ENCODE measurements at regions not wholly inside any gene's neighbourhood (a gene's known extent, or its start where the extent isn't known, plus 50 kb on each side); places are given as distances from the start of the nearest gene placed in this dataset.

DNA sequence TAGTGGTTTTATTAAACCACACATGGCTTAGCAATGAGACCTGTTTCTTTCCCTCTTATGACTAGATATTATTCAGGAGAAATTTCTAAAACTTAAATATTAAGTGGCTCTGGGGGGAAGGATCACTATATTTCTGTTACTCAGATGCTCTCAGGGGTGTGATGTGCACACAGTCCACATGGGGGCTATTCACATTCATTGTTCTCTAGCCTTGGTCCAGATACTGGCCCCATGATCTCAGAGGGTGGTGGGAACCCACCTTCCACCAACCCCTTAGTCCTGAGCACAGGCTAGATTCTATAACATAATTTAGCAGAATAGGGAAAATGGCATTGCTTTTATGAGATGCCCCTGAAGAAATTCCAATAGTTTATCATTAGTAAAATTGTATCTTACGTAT is 149.0 kb upstream of the ST8SIA2 start:
- H3K4me3 ChIP-seq (ENCODE audit: low read depth, low read length), result no peak overlapping the region
- DNase-seq (ENCODE audit: low read depth), result no peak
- TF ChIP-seq, protein P1, sequence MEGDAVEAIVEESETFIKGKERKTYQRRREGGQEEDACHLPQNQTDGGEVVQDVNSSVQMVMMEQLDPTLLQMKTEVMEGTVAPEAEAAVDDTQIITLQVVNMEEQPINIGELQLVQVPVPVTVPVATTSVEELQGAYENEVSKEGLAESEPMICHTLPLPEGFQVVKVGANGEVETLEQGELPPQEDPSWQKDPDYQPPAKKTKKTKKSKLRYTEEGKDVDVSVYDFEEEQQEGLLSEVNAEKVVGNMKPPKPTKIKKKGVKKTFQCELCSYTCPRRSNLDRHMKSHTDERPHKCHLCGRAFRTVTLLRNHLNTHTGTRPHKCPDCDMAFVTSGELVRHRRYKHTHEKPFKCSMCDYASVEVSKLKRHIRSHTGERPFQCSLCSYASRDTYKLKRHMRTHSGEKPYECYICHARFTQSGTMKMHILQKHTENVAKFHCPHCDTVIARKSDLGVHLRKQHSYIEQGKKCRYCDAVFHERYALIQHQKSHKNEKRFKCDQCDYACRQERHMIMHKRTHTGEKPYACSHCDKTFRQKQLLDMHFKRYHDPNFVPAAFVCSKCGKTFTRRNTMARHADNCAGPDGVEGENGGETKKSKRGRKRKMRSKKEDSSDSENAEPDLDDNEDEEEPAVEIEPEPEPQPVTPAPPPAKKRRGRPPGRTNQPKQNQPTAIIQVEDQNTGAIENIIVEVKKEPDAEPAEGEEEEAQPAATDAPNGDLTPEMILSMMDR (IDR thresholded peaks at IDR 0.05; ENCODE audit: control insufficient read depth, extremely low read depth, insufficient read depth), result no peak

DNA sequence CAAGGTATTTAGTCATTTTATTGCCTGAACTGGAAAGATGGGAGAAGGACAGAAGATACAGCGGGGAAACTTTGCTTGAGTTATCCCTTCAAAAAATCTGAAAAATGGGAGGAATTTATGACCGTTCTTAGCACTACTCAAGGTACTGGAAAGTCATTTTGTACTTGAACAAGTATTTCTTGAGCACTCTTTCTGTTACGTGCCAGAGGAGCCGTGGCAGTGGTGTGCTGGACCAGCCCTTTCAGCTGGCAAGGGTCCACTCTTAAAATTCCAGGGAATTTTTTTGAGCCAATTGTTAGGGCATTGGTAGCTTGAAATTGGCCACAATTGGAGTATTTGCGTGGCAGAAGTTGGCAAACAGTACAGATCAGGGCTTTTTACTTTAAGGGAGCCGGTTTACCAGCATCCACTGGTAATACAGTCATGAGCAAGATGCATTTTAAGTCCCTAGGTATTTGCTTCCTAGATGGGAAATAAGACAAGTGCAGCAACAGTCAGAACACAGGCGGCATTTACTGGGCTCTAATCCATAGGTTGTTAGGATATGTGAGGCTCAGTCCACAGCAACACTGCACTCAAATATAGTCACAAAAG is 145.9 kb upstream of the ST8SIA2 start:
- DNase-seq (ENCODE audit: low read depth), result no peak
- TF ChIP-seq, protein P1 (IDR thresholded peaks at IDR 0.05; ENCODE audit: control insufficient read depth, extremely low read depth, insufficient read depth), result no peak
- no peak overlapping the region for H3K4me3 ChIP-seq (ENCODE audit: low read depth, low read length)

DNA sequence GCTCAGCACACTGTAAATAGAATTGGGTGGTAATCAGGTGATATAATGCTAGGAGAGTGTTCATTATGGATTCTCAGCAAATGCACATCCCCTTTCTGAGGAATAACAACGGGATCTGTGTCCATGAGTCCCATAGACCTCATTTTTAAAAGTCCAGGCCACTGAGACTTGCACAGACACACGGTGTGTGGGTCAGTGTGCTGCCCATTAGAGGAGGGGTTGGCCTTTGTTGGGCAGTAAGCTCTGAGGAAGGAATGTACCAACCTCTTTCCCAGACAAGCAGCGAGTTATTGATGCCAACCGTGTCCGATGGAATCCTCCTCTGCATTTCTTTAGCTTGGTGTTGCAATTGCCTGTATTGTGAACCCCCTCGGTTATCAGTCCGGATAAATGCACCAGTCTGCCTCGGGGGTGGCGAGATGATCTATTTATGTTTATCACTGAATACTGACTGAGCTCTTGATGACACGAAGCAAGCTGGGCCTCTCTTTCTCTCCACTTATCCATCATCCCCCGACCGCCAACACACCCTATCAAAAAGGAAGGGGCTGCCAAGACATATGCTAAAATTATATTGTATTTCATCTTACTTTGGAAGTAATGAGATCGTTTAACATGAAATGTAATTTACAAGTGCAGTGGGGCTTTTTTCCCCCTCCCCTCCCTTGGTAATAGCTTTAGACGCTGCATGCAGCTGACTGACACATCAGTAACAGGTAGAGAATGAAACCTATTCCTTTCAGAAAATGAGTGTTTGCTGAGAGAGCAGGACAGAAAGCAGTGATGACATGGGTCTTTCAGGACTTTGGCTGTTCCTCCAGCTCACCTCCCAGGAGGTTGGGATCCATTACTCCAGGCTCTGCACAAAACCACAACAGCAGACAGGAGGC is 126.6 kb upstream of the ST8SIA2 start:
- TF ChIP-seq, protein P1 (IDR thresholded peaks at IDR 0.05; ENCODE audit: control insufficient read depth, extremely low read depth, insufficient read depth), result no peak
- DNase-seq (ENCODE audit: low read depth), result no peak
- H3K4me3 ChIP-seq (ENCODE audit: low read depth, low read length), result no peak overlapping the region

DNA sequence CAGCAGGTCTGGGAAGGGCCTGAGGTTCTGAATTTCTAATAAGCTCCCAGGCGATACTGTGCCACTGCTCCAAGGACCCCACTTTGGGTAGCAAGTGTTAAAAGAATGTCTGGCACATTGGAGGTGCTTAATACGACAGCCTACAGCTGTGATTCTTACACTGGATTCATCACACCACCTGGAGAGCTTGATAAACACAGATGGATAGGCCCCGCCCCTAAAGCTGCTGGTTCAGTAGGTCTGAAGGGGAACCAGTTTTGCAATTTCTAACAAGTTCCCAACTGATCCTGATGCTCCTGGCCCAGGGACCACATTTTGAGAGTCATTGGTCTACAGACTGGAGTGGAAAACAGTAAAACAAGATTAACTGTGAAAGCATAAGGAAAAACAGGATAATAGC is 124.8 kb upstream of the ST8SIA2 start:
- TF ChIP-seq, protein P1 (IDR thresholded peaks at IDR 0.05; ENCODE audit: control insufficient read depth, extremely low read depth, insufficient read depth), result no peak
- DNase-seq (ENCODE audit: low read depth), result no peak
- H3K4me3 ChIP-seq (ENCODE audit: low read depth, low read length), result no peak overlapping the region

DNA sequence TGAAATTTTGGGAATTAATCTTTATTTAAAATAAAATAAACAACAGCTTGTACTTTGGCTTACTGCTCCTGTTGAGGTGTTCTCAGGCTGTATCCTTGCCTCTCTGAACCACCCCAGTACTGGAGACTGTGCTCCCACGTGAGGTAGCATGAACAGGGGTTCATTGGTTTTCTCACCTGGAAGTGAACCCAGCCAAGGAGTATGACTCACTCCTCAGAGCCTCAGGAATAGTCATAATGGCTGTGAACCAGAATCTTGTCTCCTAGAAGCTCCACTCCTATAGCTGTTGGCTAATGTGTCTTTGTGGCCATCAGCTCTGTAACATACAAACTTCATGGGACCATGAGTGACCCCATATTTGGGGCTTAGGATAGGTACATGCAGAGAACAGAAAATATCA is 122.5 kb upstream of the ST8SIA2 start:
- no peak overlapping the region for H3K4me3 ChIP-seq (ENCODE audit: low read depth, low read length)
- DNase-seq (ENCODE audit: low read depth), result no peak
- TF ChIP-seq, protein P1 (IDR thresholded peaks at IDR 0.05; ENCODE audit: control insufficient read depth, extremely low read depth, insufficient read depth), result no peak

DNA sequence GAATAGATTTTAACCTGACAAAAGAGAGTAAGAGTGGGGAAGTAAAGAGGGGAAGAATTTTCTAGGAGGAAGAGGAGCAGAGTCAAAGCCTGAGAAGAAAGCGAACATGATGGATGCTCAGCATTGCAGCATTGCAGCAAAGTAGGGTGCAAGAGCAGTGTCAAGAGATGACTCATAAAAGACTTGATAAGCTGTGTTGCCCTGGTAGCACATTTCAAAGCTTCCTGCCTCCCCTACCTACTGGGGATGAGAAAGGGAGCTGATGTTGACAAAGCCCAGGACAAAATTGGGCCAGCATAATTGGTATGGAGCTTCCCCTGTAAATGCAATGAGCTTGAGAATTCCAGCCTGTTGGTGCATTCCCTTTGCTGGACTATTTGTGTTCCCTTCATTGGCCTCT is 121.6 kb upstream of the ST8SIA2 start:
- TF ChIP-seq, protein P1 (IDR thresholded peaks at IDR 0.05; ENCODE audit: control insufficient read depth, extremely low read depth, insufficient read depth), result no peak
- H3K4me3 ChIP-seq (ENCODE audit: low read depth, low read length), result no peak overlapping the region
- no peak for DNase-seq (ENCODE audit: low read depth)
